K562 (cell line): ENCODE measurements at regions not wholly inside any gene's neighbourhood (a gene's known extent, or its start where the extent isn't known, plus 50 kb on each side); places are given as distances from the start of the nearest gene placed in this dataset.

Experiments
- ATAC-seq: fragments of 200-7000 bp; cut with Tn5 transposase; 3 replicates; pipeline ENCODE4 v1.9.1; 2020; ENCODE audit warnings: moderate library complexity
- BruUV-seq: library from RNA; stranded (reverse); fragments of 400-500 nt; replicated peaks from 2 replicates; lab custom pipeline; 2021; lab: Mats Ljungman, UMichigan
- CTCF ChIA-PET: fragments of 300-600 bp; formaldehyde crosslinking; extraction: SDS; loops from one replicate; lab custom pipeline; 2021; ENCODE audit warnings: low intra/inter-chr PET ratio; lab: Yijun Ruan, JAX
- POLR2A ChIA-PET: fragments of 300-600, 350-650 bp; sonication (Branson Sonifier 250); formaldehyde crosslinking; extraction: SDS; loops from one replicate; lab custom pipeline; 2021; ENCODE audit warnings: antibody characterized with exemption, inconsistent platforms; lab: Yijun Ruan, JAX
- DNase-seq, 4 experiments: peaks; one replicate each; pipeline versions ENCODE4 v3.0.0 to v3.0.0-alpha.2; 2011 to 2018; ENCODE audit warnings: low spot score in 3 of 4, mixed read lengths in 3 of 4; ENCODE audit errors: extremely low read depth in 1 of 4
- FAIRE-seq: peaks from 2 replicates; lab custom pipeline; 2011; peaks lifted over from hg19 to GRCh38; lab: Jason Lieb, UNC
- H2AFZ ChIP-seq: 2 replicates; pipeline ENCODE4 v1.6.0; 2011; ENCODE audit warnings: low read depth, low read length, control low read depth, inconsistent platforms
- H3K27ac ChIP-seq: fragments of 200-600 bp; 3 replicates; pipeline ENCODE4 v1.8.0; 2011; ENCODE audit warnings: low read depth, mild to moderate bottlenecking, control low read depth, inconsistent platforms, low read length, moderate library complexity, mixed read lengths; ENCODE audit errors: extremely low read depth
- H3K27me3 ChIP-seq, 2 experiments: fragments of 300-600 bp in 1 of 2; 2 replicates in 1 of 2; 3 replicates in 1 of 2; pipeline versions ENCODE4 v1.6.0 to v1.8.0; 2011; ENCODE audit warnings: inconsistent platforms in 2 of 2, low read length in 2 of 2, mild to moderate bottlenecking in 1 of 2, mixed read lengths in 1 of 2, moderate library complexity in 1 of 2; ENCODE audit not compliant: control insufficient read depth in 2 of 2, insufficient read depth in 2 of 2
- H3K36me3 ChIP-seq: fragments of 300-600 bp; 3 replicates; pipeline ENCODE4 v1.8.0; 2011; ENCODE audit warnings: mild to moderate bottlenecking, low read length, inconsistent platforms; ENCODE audit not compliant: control insufficient read depth, insufficient read depth
- H3K4me1 ChIP-seq, 2 experiments: fragments of 200-600 bp in 1 of 2; replicated peaks in 1 of 2; 2 replicates in 1 of 2; 3 replicates in 1 of 2; pipeline versions ENCODE4 v1.5.1 to v1.8.0; 2011; ENCODE audit warnings: inconsistent platforms in 2 of 2, low read length in 2 of 2, mild to moderate bottlenecking in 1 of 2, mixed read lengths in 1 of 2, moderate library complexity in 1 of 2; ENCODE audit not compliant: control insufficient read depth in 2 of 2, insufficient read depth in 2 of 2
- H3K4me2 ChIP-seq: 2 replicates; pipeline ENCODE4 v1.6.1; 2011; ENCODE audit warnings: low read length, control low read depth, inconsistent platforms, mixed read lengths; ENCODE audit not compliant: insufficient read depth
- H3K4me3 ChIP-seq: fragments of 200-600 bp; sonication (generic), shearing (Covaris generic); 2 replicates; pipeline ENCODE4 v1.5.1; 2016; ENCODE audit warnings: control low read depth, inconsistent platforms
- H3K79me2 ChIP-seq: fragments of 200-600 bp; 3 replicates; pipeline ENCODE4 v1.8.0; 2011; ENCODE audit warnings: low read length, inconsistent platforms; ENCODE audit not compliant: control insufficient read depth, insufficient read depth
- H3K9ac ChIP-seq, 2 experiments: 2 replicates each; pipeline versions ENCODE4 v1.6.0 to v1.6.1; 2011; ENCODE audit warnings: low read depth in 2 of 2, low read length in 2 of 2, control low read depth in 1 of 2, inconsistent platforms in 1 of 2, mild to moderate bottlenecking in 1 of 2, mixed read lengths in 1 of 2; ENCODE audit not compliant: insufficient read depth in 1 of 2
- H3K9me1 ChIP-seq: one replicate; pipeline ENCODE4 v1.6.0; 2011; ENCODE audit warnings: inconsistent platforms, mild to moderate bottlenecking, low read length, moderate library complexity; ENCODE audit not compliant: control insufficient read depth, insufficient read depth
- H3K9me3 ChIP-seq: replicated peaks from 2 replicates; pipeline ENCODE4 v1.5.1; 2011; ENCODE audit warnings: low read depth, low read length, inconsistent platforms; ENCODE audit not compliant: control insufficient read depth, insufficient read depth
- H4K20me1 ChIP-seq: replicated peaks from 2 replicates; pipeline ENCODE4 v1.6.1; 2011; ENCODE audit warnings: low read length, inconsistent platforms, mixed read lengths; ENCODE audit not compliant: control insufficient read depth, insufficient read depth
- ARID2 ChIP-seq: fragments of 450-650 bp; IDR thresholded peaks from 2 replicates; pipeline ENCODE4 v1.6.1; 2017; ENCODE audit warnings: antibody characterized with exemption, mild to moderate bottlenecking
- CHCHD3 ChIP-seq: fragments of 250-450 bp; sonication (Bioruptor Pico); IDR thresholded peaks from 2 replicates; pipeline ENCODE4 v2.1.2; 2022; ENCODE audit warnings: mild to moderate bottlenecking
- CREB1 ChIP-seq, 2 experiments: sonication (generic) in 1 of 2; formaldehyde crosslinking in 1 of 2; IDR thresholded peaks; 2 replicates each; pipeline versions ENCODE4 v1.6.1 to v1.8.0; 2012 to 2022; ENCODE audit warnings: inconsistent platforms in 1 of 2, mild to moderate bottlenecking in 1 of 2, missing genetic modification reagents in 1 of 2, moderate library complexity in 1 of 2
- CTCFL ChIP-seq: IDR thresholded peaks from 2 replicates; pipeline ENCODE4 v1.6.1; 2011; ENCODE audit warnings: borderline replicate concordance, low read depth, mild to moderate bottlenecking, moderate library complexity, low read length; ENCODE audit not compliant: insufficient read depth, poor library complexity, severe bottlenecking
- FOS ChIP-seq: IDR thresholded peaks from 3 replicates; pipeline ENCODE4 v1.6.1; 2011; ENCODE audit not compliant: insufficient read length; ENCODE audit errors: extremely low read depth
- MBD1 ChIP-seq: fragments of 250-450 bp; sonication (Bioruptor Pico); IDR thresholded peaks from 2 replicates; pipeline ENCODE4 v1.8.0; 2022; ENCODE audit warnings: inconsistent platforms
- PATZ1 ChIP-seq: fragments of 250-450 bp; sonication (Bioruptor Pico); IDR thresholded peaks from 2 replicates; pipeline ENCODE4 v1.5.0; 2020; ENCODE audit warnings: mild to moderate bottlenecking, borderline replicate concordance
- SIN3B ChIP-seq: fragments of 450-650 bp; IDR thresholded peaks from 2 replicates; pipeline ENCODE4 v1.6.1; 2017; ENCODE audit warnings: low read depth, mild to moderate bottlenecking, moderate library complexity
- SNRNP70 ChIP-seq: fragments of 200-400 bp; formaldehyde crosslinking; optimal IDR thresholded peaks from 2 replicates; pipeline ENCODE3; 2017; ENCODE audit warnings: low read depth, low read length
- TCF15 ChIP-seq: fragments of 250-450 bp; sonication (Bioruptor Pico); IDR thresholded peaks from 2 replicates; pipeline ENCODE4 v1.8.0; 2022; ENCODE audit warnings: moderate library complexity, mild to moderate bottlenecking, inconsistent platforms
- VEZF1 ChIP-seq: fragments of 200-800 bp; sonication (Bioruptor generic); IDR thresholded peaks from 2 replicates; pipeline ENCODE4 v1.6.1; 2017; ENCODE audit warnings: missing genetic modification characterization, missing compliant biosample characterization
- ZBTB43 ChIP-seq: sonication (generic); formaldehyde crosslinking; IDR thresholded peaks from 2 replicates; pipeline ENCODE4 v1.8.0; 2023; ENCODE audit warnings: mild to moderate bottlenecking, missing genetic modification reagents
- ZKSCAN3 ChIP-seq: fragments of 250-450 bp; sonication (Bioruptor Pico); IDR thresholded peaks from 2 replicates; pipeline ENCODE4 v1.4.0; 2020
- ZNF830 ChIP-seq: fragments of 250-450 bp; sonication (Bioruptor Pico); IDR thresholded peaks from 2 replicates; pipeline ENCODE4 v1.5.0; 2021; ENCODE audit warnings: mild to moderate bottlenecking
- WGBS: fragments of 100-300 bp; shearing (Covaris generic); methylation state at CpG from one replicate; pipeline ENCODE4 v1.1.6; 2016; ENCODE audit warnings: low coverage, mixed read lengths; ENCODE audit not compliant: insufficient coverage; ENCODE audit errors: missing lambda C conversion rate; 5-methylcytosine and 5-hydroxymethylcytosine counted together
- in situ Hi-C: fragments of 300-500 bp; cut with MboI; formaldehyde crosslinking; loops from 4 replicates; pipeline ENCODE4 v1.15.0; 2018; ENCODE audit warnings: inconsistent platforms, mixed read lengths
- intact Hi-C: fragments of 100-400 bp; cut with micrococcal nuclease; formaldehyde crosslinking; loops from 2 replicates; pipeline ENCODE4 v1.14.2; 2022

- H3K79me2 ChIP-seq: no peaks in the 10 kb centered on the region
- FAIRE-seq (no peak), DNase-seq (no peak), ATAC-seq (no peak)
- H3K36me3 ChIP-seq: no peaks in the 10 kb centered on the region
- no peak overlapping the region for H3K4me2 ChIP-seq
- H3K27ac ChIP-seq: no peak overlapping the region
- H3K4me3 ChIP-seq: no peak overlapping the region
- no TSS peak for BruUV-seq
- no peaks in the 10 kb centered on the region for H3K27me3 ChIP-seq
- in situ Hi-C loops: no loop called here
- H3K9me3 ChIP-seq: no peaks in the 10 kb centered on the region
- no peaks in the 10 kb centered on the region for H3K9me1 ChIP-seq
- no peaks in the 10 kb centered on the region for H4K20me1 ChIP-seq
- H3K4me1 ChIP-seq: no peaks in the 10 kb centered on the region
- H2AFZ ChIP-seq: no peak overlapping the region
- intact Hi-C loops: no loop called here
- CTCF ChIA-PET: no interaction called here
- POLR2A ChIA-PET: no interaction called here
- H3K9ac ChIP-seq: no peak overlapping the region
- WGBS: 0% methylated on average over 1 of the region's 1 CpG
- TF ChIP-seq ZNF830 (CRISPR knock-in tag) (no peak), ZKSCAN3 (CRISPR knock-in tag) (no peak), SIN3B (no peak), TCF15 (CRISPR knock-in tag) (no peak), ZBTB43 (CRISPR knock-in tag) (no peak), ARID2 (no peak), FOS (no peak), CTCFL (no peak), CREB1 (IDR thresholded peaks at IDR 0.05) (no peak), CREB1 (CRISPR knock-in tag; IDR thresholded peaks at IDR 0.05) (no peak), CHCHD3 (CRISPR knock-in tag) (no peak), SNRNP70 (no peak), VEZF1 (CRISPR knock-in tag) (no peak), PATZ1 (CRISPR knock-in tag) (no peak), MBD1 (CRISPR knock-in tag) (no peak)
Measured at GRCh38 chr5:100188778-100189177, 346.4 kb upstream of the FAM174A start.
